C4-2B (cell line): ENCODE measurements at regions not wholly inside any gene's neighbourhood (a gene's known extent, or its start where the extent isn't known, plus 50 kb on each side); places are given as distances from the start of the nearest gene placed in this dataset.

Source experiments
- CTCF ChIP-seq: fragments of 450-650 bp; conservative IDR thresholded peaks from 2 replicates; pipeline ENCODE4 v1.5.1; 2017; ENCODE audit warnings: mild to moderate bottlenecking
- ZFX ChIP-seq: fragments of 450-650 bp; IDR thresholded peaks from 2 replicates; pipeline ENCODE4 v1.6.1; 2017

DNA sequence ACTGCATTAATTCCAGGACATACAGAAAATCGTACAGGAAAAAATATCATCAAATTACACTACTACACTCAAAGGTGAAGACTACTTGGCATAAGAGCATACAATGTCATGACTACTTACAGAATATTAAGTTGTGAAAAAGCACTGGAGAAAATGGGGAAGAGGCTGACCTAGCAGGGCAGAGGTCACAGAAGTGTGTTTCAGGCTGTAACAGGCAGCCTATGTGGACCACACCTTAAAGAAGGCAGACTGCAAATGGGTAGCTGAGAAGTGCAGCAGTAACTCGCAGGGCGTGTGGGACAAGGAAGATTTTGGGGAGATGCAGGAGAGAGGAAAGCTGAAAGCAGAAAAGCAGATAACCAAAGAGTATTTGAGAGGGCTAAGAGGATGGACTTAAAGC lies 167.0 kb upstream of the PIK3R1 start:
- no peak for TF ChIP-seq CTCF
- no peak for TF ChIP-seq ZFX
